Kidney (tissue), 13 donors: ENCODE measurements at regions not wholly inside any gene's neighbourhood (a gene's known extent, or its start where the extent isn't known, plus 50 kb on each side); places are given as distances from the start of the nearest gene placed in this dataset.

ENCODE experiments used
- DNase-seq, 5 donors: peaks; one replicate each; pipeline ENCODE4 v3.0.0-alpha.2; 2013 to 2020
- FAIRE-seq: peaks from 2 replicates; lab custom pipeline; 2012; peaks lifted over from hg19 to GRCh38; lab: Jason Lieb, UNC
- H3K27ac ChIP-seq, 2 donors: one replicate each; pipeline ENCODE4 v1.7.0; 2013; ENCODE audit warnings: low read depth in 2 of 2, low read length in 2 of 2, inconsistent platforms in 1 of 2
- H3K27me3 ChIP-seq: one replicate; pipeline ENCODE4 v1.7.1; 2013; ENCODE audit warnings: low read length, inconsistent platforms; ENCODE audit not compliant: control insufficient read depth, insufficient read depth
- H3K36me3 ChIP-seq, 3 donors: one replicate each; pipeline versions ENCODE4 v1.7.0 to v1.7.1; 2013; ENCODE audit warnings: low read length in 3 of 3, control low read depth in 1 of 3, inconsistent platforms in 1 of 3; ENCODE audit not compliant: insufficient read depth in 3 of 3, control insufficient read depth in 2 of 3
- H3K4me1 ChIP-seq, 3 donors: one replicate each; pipeline versions ENCODE4 v1.7.0 to v1.7.1; 2013; ENCODE audit warnings: low read length in 3 of 3, inconsistent platforms in 1 of 3, low read depth in 1 of 3; ENCODE audit not compliant: control insufficient read depth in 2 of 3, insufficient read depth in 2 of 3
- H3K4me3 ChIP-seq, 3 donors: one replicate each; pipeline versions ENCODE4 v1.7.0 to v1.8.1; 2013; ENCODE audit warnings: low read length in 3 of 3, control low read depth in 1 of 3, inconsistent platforms in 1 of 3
- H3K9ac ChIP-seq, 3 donors: one replicate each; pipeline versions ENCODE4 v1.7.0 to v1.7.1; 2013; ENCODE audit warnings: low read length in 3 of 3, control low read depth in 1 of 3, inconsistent platforms in 1 of 3
- H3K9me3 ChIP-seq, 3 donors: one replicate each; pipeline versions ENCODE4 v1.7.0 to v1.7.1; 2013; ENCODE audit warnings: low read length in 3 of 3, control low read depth in 1 of 3, inconsistent platforms in 1 of 3; ENCODE audit not compliant: control insufficient read depth in 2 of 3, insufficient read depth in 1 of 3
- intact Hi-C: fragments of 100-400 bp; cut with DNase I; formaldehyde crosslinking; loops from one replicate; pipeline ENCODE4 v1.11.1; 2022
- TF ChIP-seq, protein P1 (sequence below): IDR thresholded peaks from 3 replicates; pipeline ENCODE4 v1.5.1; 2012; ENCODE audit warnings: mild to moderate bottlenecking, moderate library complexity, borderline replicate concordance; ENCODE audit not compliant: insufficient read depth; ENCODE audit errors: extremely low read depth
- donor health status: control.
- donor health status: control.
- donor health status: control.
- donor health status: control.
- donor health status: control.
- donor health status: DM: yes; HTN: yes; CAD: no.
- donor health status: Normal renal cell carcinoma (clear cell type).

- TF ChIP-seq, protein P1, sequence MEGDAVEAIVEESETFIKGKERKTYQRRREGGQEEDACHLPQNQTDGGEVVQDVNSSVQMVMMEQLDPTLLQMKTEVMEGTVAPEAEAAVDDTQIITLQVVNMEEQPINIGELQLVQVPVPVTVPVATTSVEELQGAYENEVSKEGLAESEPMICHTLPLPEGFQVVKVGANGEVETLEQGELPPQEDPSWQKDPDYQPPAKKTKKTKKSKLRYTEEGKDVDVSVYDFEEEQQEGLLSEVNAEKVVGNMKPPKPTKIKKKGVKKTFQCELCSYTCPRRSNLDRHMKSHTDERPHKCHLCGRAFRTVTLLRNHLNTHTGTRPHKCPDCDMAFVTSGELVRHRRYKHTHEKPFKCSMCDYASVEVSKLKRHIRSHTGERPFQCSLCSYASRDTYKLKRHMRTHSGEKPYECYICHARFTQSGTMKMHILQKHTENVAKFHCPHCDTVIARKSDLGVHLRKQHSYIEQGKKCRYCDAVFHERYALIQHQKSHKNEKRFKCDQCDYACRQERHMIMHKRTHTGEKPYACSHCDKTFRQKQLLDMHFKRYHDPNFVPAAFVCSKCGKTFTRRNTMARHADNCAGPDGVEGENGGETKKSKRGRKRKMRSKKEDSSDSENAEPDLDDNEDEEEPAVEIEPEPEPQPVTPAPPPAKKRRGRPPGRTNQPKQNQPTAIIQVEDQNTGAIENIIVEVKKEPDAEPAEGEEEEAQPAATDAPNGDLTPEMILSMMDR: no peak
- FAIRE-seq (no peak), DNase-seq (no peak)
- Histone ChIP-seq H3K9ac (no peak overlapping the region), H3K4me1 (no peaks in the 10 kb centered on the region), H3K27me3 (no peaks in the 10 kb centered on the region), H3K27ac (no peak overlapping the region), H3K9me3 (peaks cover 0 to 7% (median 0%) of the 10 kb centered on the region in 3 donors), H3K36me3 (no peaks in the 10 kb centered on the region), H3K4me3 (no peak overlapping the region)
- intact Hi-C loops: no loop called here
These were observed 238.6 kb downstream of the PYDC2 start for GRCh38 chr3:191699546-191699945.

- FAIRE-seq: no peak
- H3K36me3 ChIP-seq: no peaks in the 10 kb centered on the region
- H3K27ac ChIP-seq: no peak overlapping the region
- DNase-seq: no peak
- no peaks in the 10 kb centered on the region for H3K4me1 ChIP-seq
- no peaks in the 10 kb centered on the region for H3K27me3 ChIP-seq
- H3K4me3 ChIP-seq: no peak overlapping the region
- peaks cover 0 to 7% (median 0%) of the 10 kb centered on the region in 3 donors for H3K9me3 ChIP-seq
- TF ChIP-seq, protein P1: no peak
- no peak overlapping the region for H3K9ac ChIP-seq
- intact Hi-C loops: no loop called here
These were observed 241.2 kb downstream of the PYDC2 start for GRCh38 chr3:191702121-191702520.

- Histone ChIP-seq H3K27me3 (no peaks in the 10 kb centered on the region), H3K9me3 (no peaks in the 10 kb centered on the region), H3K4me1 (no peaks in the 10 kb centered on the region), H3K9ac (no peak overlapping the region), H3K36me3 (no peaks in the 10 kb centered on the region), H3K27ac (no peak overlapping the region), H3K4me3 (no peak overlapping the region)
- TF ChIP-seq, protein P1: no peak
- intact Hi-C loops: no loop called here
- no peak for DNase-seq
- FAIRE-seq: no peak
These were observed 246.9 kb downstream of the PYDC2 start for GRCh38 chr3:191707817-191708216.

- H3K4me3 ChIP-seq: no peak overlapping the region
- no peak overlapping the region for H3K27ac ChIP-seq
- no peak overlapping the region for H3K9ac ChIP-seq
- no peaks in the 10 kb centered on the region for H3K27me3 ChIP-seq
- H3K4me1 ChIP-seq: no peaks in the 10 kb centered on the region
- no peaks in the 10 kb centered on the region for H3K9me3 ChIP-seq
- intact Hi-C loops: no loop called here
- DNase-seq: no peak
- TF ChIP-seq, protein P1: no peak
- no peaks in the 10 kb centered on the region for H3K36me3 ChIP-seq
- FAIRE-seq: no peak
These were observed 254.6 kb downstream of the PYDC2 start for GRCh38 chr3:191715585-191715984.
